Left lung (tissue), 4 donors: ENCODE measurements at regions not wholly inside any gene's neighbourhood (a gene's known extent, or its start where the extent isn't known, plus 50 kb on each side); places are given as distances from the start of the nearest gene placed in this dataset.
"Not testable (repeated sequence)": the region's sequence is repeated elsewhere in the genome, so short reads cannot be mapped to it uniquely, and the experiment has no call there.

Experiments
- ATAC-seq: fragments of 200-7000 bp; cut with Tn5 transposase; one replicate; pipeline ENCODE4 v1.9.1; 2020; ENCODE audit warnings: moderate library complexity
- DNase-seq, 4 donors: peaks; one replicate each; pipeline ENCODE4 v3.0.0-alpha.2; 2013 to 2020
- H3K27ac ChIP-seq, 2 donors: fragments of 200-600 bp; sonication (generic) in 1 of 2; one replicate each; pipeline versions ENCODE4 v1.5.0 to v1.8.0; 2020 to 2021
- H3K27me3 ChIP-seq, 2 donors: fragments of 200-600 bp; sonication (generic) in 1 of 2; one replicate each; pipeline versions ENCODE4 v1.5.0 to v1.8.0; 2020 to 2021
- H3K36me3 ChIP-seq, 2 donors: fragments of 200-600 bp; sonication (generic) in 1 of 2; one replicate each; pipeline versions ENCODE4 v1.5.0 to v1.8.0; 2020 to 2021
- H3K4me1 ChIP-seq, 2 donors: fragments of 200-600 bp; one replicate each; pipeline ENCODE4 v1.8.0; 2021
- H3K4me3 ChIP-seq, 2 donors: fragments of 200-600 bp; sonication (generic) in 1 of 2; one replicate each; pipeline versions ENCODE4 v1.5.0 to v1.8.0; 2020 to 2021; ENCODE audit warnings: mild to moderate bottlenecking in 1 of 2
- H3K9me3 ChIP-seq, 2 donors: fragments of 200-600 bp; sonication (generic) in 1 of 2; one replicate each; pipeline versions ENCODE4 v1.5.0 to v1.8.0; 2020 to 2021
- intact Hi-C, 2 donors: fragments of 100-400 bp; cut with DNase I; formaldehyde crosslinking; loops; one replicate each; pipeline versions ENCODE4 v1.11.2 to v1.14.2; 2022
- donor health status: DM: no; HTN: yes; CAD: no.
- donor health status: DM: no; HTN: no; CAD: no.

- DNase-seq, ATAC-seq, H3K27me3 ChIP-seq, intact Hi-C loops, H3K9me3 ChIP-seq, H3K36me3 ChIP-seq, H3K27ac ChIP-seq, H3K4me3 ChIP-seq, H3K4me1 ChIP-seq: not testable (repeated sequence)
These were observed 313.9 kb downstream of the BCL2L11 start for GRCh38 chr2:111434608-111434939.

- H3K36me3 ChIP-seq, intact Hi-C loops, H3K9me3 ChIP-seq, ATAC-seq, H3K4me3 ChIP-seq, H3K27me3 ChIP-seq, H3K27ac ChIP-seq: not testable (repeated sequence)
- peak in 1 of 4 donors; percentile 38 for DNase-seq
- peaks cover 0 to 12% of the 10 kb centered on the region in 2 donors for H3K4me1 ChIP-seq
These were observed 315.0 kb downstream of the BCL2L11 start for GRCh38 chr2:111435553-111436310.

GRCh38 chr2:111436411-111436810, 315.7 kb downstream of the BCL2L11 start:
- H3K36me3 ChIP-seq, H3K4me3 ChIP-seq, intact Hi-C loops, ATAC-seq, H3K27ac ChIP-seq, H3K27me3 ChIP-seq, DNase-seq, H3K9me3 ChIP-seq: not testable (repeated sequence)
- peaks cover 0 to 12% of the 10 kb centered on the region in 2 donors for H3K4me1 ChIP-seq

GRCh38 chr2:111437288-111437990, 316.7 kb downstream of the BCL2L11 start:
- H3K27me3 ChIP-seq, H3K9me3 ChIP-seq, H3K27ac ChIP-seq, H3K36me3 ChIP-seq, DNase-seq, ATAC-seq, H3K4me1 ChIP-seq, intact Hi-C loops, H3K4me3 ChIP-seq: not testable (repeated sequence)

GRCh38 chr2:111438161-111438560, 317.4 kb downstream of the BCL2L11 start:
- intact Hi-C loops, H3K4me3 ChIP-seq, H3K36me3 ChIP-seq, H3K9me3 ChIP-seq, H3K4me1 ChIP-seq, H3K27ac ChIP-seq, H3K27me3 ChIP-seq, ATAC-seq, DNase-seq: not testable (repeated sequence)

- H3K27me3 ChIP-seq, DNase-seq, intact Hi-C loops, H3K4me1 ChIP-seq, H3K36me3 ChIP-seq, H3K27ac ChIP-seq, H3K9me3 ChIP-seq, H3K4me3 ChIP-seq, ATAC-seq: not testable (repeated sequence)
These were observed 318.5 kb downstream of the BCL2L11 start for GRCh38 chr2:111439237-111439636.

GRCh38 chr2:111441614-111442013, 320.9 kb downstream of the BCL2L11 start:
- H3K36me3 ChIP-seq, DNase-seq, H3K4me1 ChIP-seq, H3K9me3 ChIP-seq, H3K4me3 ChIP-seq, ATAC-seq, H3K27ac ChIP-seq, intact Hi-C loops, H3K27me3 ChIP-seq: not testable (repeated sequence)

- H3K4me1 ChIP-seq, H3K27me3 ChIP-seq, DNase-seq, H3K9me3 ChIP-seq, H3K27ac ChIP-seq, H3K36me3 ChIP-seq, H3K4me3 ChIP-seq, intact Hi-C loops: not testable (repeated sequence)
- peak; percentile 33 for ATAC-seq
These were observed 322.2 kb downstream of the BCL2L11 start for GRCh38 chr2:111442767-111443454.

- H3K4me1 ChIP-seq, H3K36me3 ChIP-seq, ATAC-seq, H3K27ac ChIP-seq, H3K27me3 ChIP-seq, intact Hi-C loops, DNase-seq, H3K9me3 ChIP-seq, H3K4me3 ChIP-seq: not testable (repeated sequence)
These were observed 323.8 kb downstream of the BCL2L11 start for GRCh38 chr2:111444516-111444915.

- DNase-seq, H3K27ac ChIP-seq, intact Hi-C loops, H3K27me3 ChIP-seq, H3K9me3 ChIP-seq, ATAC-seq, H3K4me3 ChIP-seq, H3K4me1 ChIP-seq, H3K36me3 ChIP-seq: not testable (repeated sequence)
These were observed 324.6 kb downstream of the BCL2L11 start for GRCh38 chr2:111445191-111445929.

GRCh38 chr2:111445941-111446340, 325.2 kb downstream of the BCL2L11 start:
- H3K9me3 ChIP-seq, H3K4me1 ChIP-seq, DNase-seq, ATAC-seq, H3K36me3 ChIP-seq, H3K27me3 ChIP-seq, H3K4me3 ChIP-seq, intact Hi-C loops, H3K27ac ChIP-seq: not testable (repeated sequence)

- H3K9me3 ChIP-seq, DNase-seq, H3K27ac ChIP-seq, ATAC-seq, intact Hi-C loops, H3K4me3 ChIP-seq, H3K27me3 ChIP-seq, H3K36me3 ChIP-seq, H3K4me1 ChIP-seq: not testable (repeated sequence)
These were observed 326.8 kb downstream of the BCL2L11 start for GRCh38 chr2:111447482-111447881.

GRCh38 chr2:111448796-111449195, 328.1 kb downstream of the BCL2L11 start:
- H3K9me3 ChIP-seq, H3K4me3 ChIP-seq, DNase-seq, intact Hi-C loops, H3K27ac ChIP-seq, H3K36me3 ChIP-seq, ATAC-seq, H3K27me3 ChIP-seq, H3K4me1 ChIP-seq: not testable (repeated sequence)
